Liver (tissue), 8 donors: ENCODE measurements at regions not wholly inside any gene's neighbourhood (a gene's known extent, or its start where the extent isn't known, plus 50 kb on each side); places are given as distances from the start of the nearest gene placed in this dataset.

Experiments used
- DNase-seq: peaks from one replicate; pipeline ENCODE4 v3.0.0-alpha.2; 2017; ENCODE audit warnings: low spot score
- H3K27ac ChIP-seq, 2 donors: one replicate each; pipeline ENCODE4 v1.7.0; 2013; ENCODE audit warnings: inconsistent platforms in 2 of 2, low read length in 2 of 2, control low read depth in 1 of 2, low read depth in 1 of 2, mild to moderate bottlenecking in 1 of 2
- H3K27me3 ChIP-seq, 4 donors: one replicate each; pipeline versions ENCODE4 v1.6.1 to v1.7.0; 2013; ENCODE audit warnings: low read length in 3 of 4, inconsistent platforms in 1 of 4, mild to moderate bottlenecking in 1 of 4, moderate library complexity in 1 of 4; ENCODE audit not compliant: control insufficient read depth in 4 of 4, insufficient read depth in 4 of 4
- H3K36me3 ChIP-seq, 4 donors: one replicate each; pipeline versions ENCODE4 v1.6.1 to v1.7.0; 2013; ENCODE audit warnings: low read length in 3 of 4, mild to moderate bottlenecking in 3 of 4, low read depth in 1 of 4, moderate library complexity in 1 of 4; ENCODE audit not compliant: control insufficient read depth in 4 of 4, insufficient read depth in 3 of 4
- H3K4me1 ChIP-seq, 4 donors: one replicate each; pipeline versions ENCODE4 v1.6.1 to v1.7.0; 2013; ENCODE audit warnings: low read length in 3 of 4, mild to moderate bottlenecking in 3 of 4, moderate library complexity in 1 of 4; ENCODE audit not compliant: control insufficient read depth in 4 of 4, insufficient read depth in 4 of 4
- H3K4me3 ChIP-seq, 3 donors: one replicate each; pipeline versions ENCODE4 v1.6.1 to v1.7.0; 2013; ENCODE audit warnings: low read length in 3 of 3, control low read depth in 1 of 3, low read depth in 1 of 3, mild to moderate bottlenecking in 1 of 3
- H3K9ac ChIP-seq, 2 donors: one replicate each; pipeline ENCODE4 v1.7.0; 2013; ENCODE audit warnings: low read length in 2 of 2, mild to moderate bottlenecking in 2 of 2, moderate library complexity in 2 of 2, control low read depth in 1 of 2, low read depth in 1 of 2
- H3K9me3 ChIP-seq, 4 donors: one replicate each; pipeline versions ENCODE4 v1.6.1 to v1.7.0; 2013; ENCODE audit warnings: low read length in 3 of 4; ENCODE audit not compliant: control insufficient read depth in 4 of 4
- EGR1 ChIP-seq, 2 donors: IDR thresholded peaks; 2 replicates each; pipeline ENCODE4 v1.6.1; 2016 to 2018; ENCODE audit warnings: antibody characterized with exemption in 2 of 2, low read depth in 2 of 2
- FOXA1 ChIP-seq: IDR thresholded peaks from 2 replicates; pipeline ENCODE4 v1.6.1; 2016; ENCODE audit warnings: antibody characterized with exemption
- FOXA2 ChIP-seq: IDR thresholded peaks from 2 replicates; pipeline ENCODE4 v1.6.1; 2016; ENCODE audit warnings: antibody characterized with exemption
- GABPA ChIP-seq, 2 donors: IDR thresholded peaks in 1 of 2; conservative IDR thresholded peaks in 1 of 2; 2 replicates each; pipeline ENCODE4 v1.6.1; 2016; ENCODE audit warnings: antibody characterized with exemption in 2 of 2, mild to moderate bottlenecking in 1 of 2, moderate library complexity in 1 of 2
- HNF4A ChIP-seq, 2 donors: conservative IDR thresholded peaks; 2 replicates each; pipeline ENCODE4 v1.6.1; 2016; ENCODE audit warnings: antibody characterized with exemption in 2 of 2, mild to moderate bottlenecking in 2 of 2
- NR2F2 ChIP-seq: IDR thresholded peaks from 2 replicates; pipeline ENCODE4 v1.6.1; 2016; ENCODE audit warnings: antibody characterized with exemption
- RAD21 ChIP-seq, 2 donors: IDR thresholded peaks; 2 replicates each; pipeline ENCODE4 v1.6.1; 2016; ENCODE audit warnings: antibody characterized with exemption in 2 of 2, mild to moderate bottlenecking in 2 of 2
- REST ChIP-seq: IDR thresholded peaks from 2 replicates; pipeline ENCODE4 v1.6.1; 2016; ENCODE audit warnings: antibody characterized with exemption, mild to moderate bottlenecking
- RXRA ChIP-seq, 2 donors: IDR thresholded peaks; 2 replicates each; pipeline ENCODE4 v1.6.1; 2017 to 2018; ENCODE audit warnings: antibody characterized with exemption in 2 of 2, mild to moderate bottlenecking in 1 of 2
- SP1 ChIP-seq: IDR thresholded peaks from 2 replicates; pipeline ENCODE4 v1.6.1; 2018; ENCODE audit warnings: antibody characterized with exemption, mild to moderate bottlenecking
- TAF1 ChIP-seq: conservative IDR thresholded peaks from 2 replicates; pipeline ENCODE4 v1.6.1; 2016; ENCODE audit warnings: antibody characterized with exemption, mild to moderate bottlenecking
- YY1 ChIP-seq: IDR thresholded peaks from 2 replicates; pipeline ENCODE4 v1.6.1; 2016; ENCODE audit warnings: antibody characterized with exemption, mild to moderate bottlenecking
- WGBS: extraction: QIAGEN DNeasy Blood & Tissue Kit; methylation state at CpG from one replicate; pipeline ENCODE4 v1.1.7; 2013; 5-methylcytosine and 5-hydroxymethylcytosine counted together
- TF ChIP-seq, protein P1 (sequence below): fragments of 150-350 bp; IDR thresholded peaks from 2 replicates; pipeline ENCODE4 v1.5.1; 2017; ENCODE audit warnings: improper control_type of control experiment, low read depth, low read length; ENCODE audit not compliant: missing input control
- TF ChIP-seq, protein P2 (sequence below): IDR thresholded peaks from 2 replicates; pipeline ENCODE4 v1.6.1; 2016; ENCODE audit warnings: antibody characterized with exemption
- donor health status: healthy.
- donor health status: healthy.
- donor health status: healthy.
- donor health status: healthy.
- donor health status: healthy.

GRCh38 chr5:3220638-3221288 is 374.9 kb upstream of the IRX1 start (continued):
- TF ChIP-seq, protein P1, sequence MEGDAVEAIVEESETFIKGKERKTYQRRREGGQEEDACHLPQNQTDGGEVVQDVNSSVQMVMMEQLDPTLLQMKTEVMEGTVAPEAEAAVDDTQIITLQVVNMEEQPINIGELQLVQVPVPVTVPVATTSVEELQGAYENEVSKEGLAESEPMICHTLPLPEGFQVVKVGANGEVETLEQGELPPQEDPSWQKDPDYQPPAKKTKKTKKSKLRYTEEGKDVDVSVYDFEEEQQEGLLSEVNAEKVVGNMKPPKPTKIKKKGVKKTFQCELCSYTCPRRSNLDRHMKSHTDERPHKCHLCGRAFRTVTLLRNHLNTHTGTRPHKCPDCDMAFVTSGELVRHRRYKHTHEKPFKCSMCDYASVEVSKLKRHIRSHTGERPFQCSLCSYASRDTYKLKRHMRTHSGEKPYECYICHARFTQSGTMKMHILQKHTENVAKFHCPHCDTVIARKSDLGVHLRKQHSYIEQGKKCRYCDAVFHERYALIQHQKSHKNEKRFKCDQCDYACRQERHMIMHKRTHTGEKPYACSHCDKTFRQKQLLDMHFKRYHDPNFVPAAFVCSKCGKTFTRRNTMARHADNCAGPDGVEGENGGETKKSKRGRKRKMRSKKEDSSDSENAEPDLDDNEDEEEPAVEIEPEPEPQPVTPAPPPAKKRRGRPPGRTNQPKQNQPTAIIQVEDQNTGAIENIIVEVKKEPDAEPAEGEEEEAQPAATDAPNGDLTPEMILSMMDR = no peak
- TF ChIP-seq EGR1 (IDR thresholded peaks at IDR 0.05; ENCODE audit: low read depth in 2 of 2) = no peak
- TF ChIP-seq FOXA2 = no peak
- no peak for TF ChIP-seq YY1
- no peak for TF ChIP-seq SP1
- TF ChIP-seq NR2F2 = no peak
- TF ChIP-seq RAD21 (IDR thresholded peaks at IDR 0.05) = no peak
- TF ChIP-seq RXRA (IDR thresholded peaks at IDR 0.05) = no peak
- TF ChIP-seq HNF4A (conservative IDR thresholded peaks at IDR 0.05) = no peak

DNA sequence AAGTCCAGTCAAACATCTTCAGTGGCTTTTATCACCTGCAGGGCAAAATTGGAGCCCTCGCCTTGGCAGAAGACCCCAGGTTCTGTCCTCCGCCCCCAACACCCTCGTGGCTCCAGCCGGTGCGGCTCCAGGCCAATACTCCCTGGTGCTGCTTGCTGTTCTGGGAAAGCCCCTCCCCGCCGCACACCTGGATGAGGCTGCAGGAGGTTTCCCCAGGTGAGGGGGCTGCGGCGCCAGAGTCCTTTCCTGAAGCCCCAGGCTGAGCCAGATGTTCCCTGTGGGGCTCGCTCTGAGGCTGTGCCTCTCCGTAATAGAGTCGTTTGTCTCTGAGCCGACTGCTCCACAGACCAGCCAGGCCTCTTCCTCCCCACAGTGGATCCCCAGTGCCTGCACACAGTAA is 375.4 kb upstream of the IRX1 start:
- Histone ChIP-seq H3K4me3 (no peak overlapping the region), H3K27ac (no peak overlapping the region), H3K36me3 (no peaks in the 10 kb centered on the region), H3K4me1 (no peaks in the 10 kb centered on the region), H3K27me3 (no peaks in the 10 kb centered on the region), H3K9ac (no peak overlapping the region), H3K9me3 (no peaks in the 10 kb centered on the region)
- no peak for DNase-seq
- WGBS = 84% methylated on average over 13 of the region's 13 CpGs
- TF ChIP-seq RAD21 (IDR thresholded peaks at IDR 0.05) (no peak), NR2F2 (no peak), FOXA2 (no peak), HNF4A (conservative IDR thresholded peaks at IDR 0.05) (no peak), FOXA1 (no peak), YY1 (no peak), TAF1 (no peak), EGR1 (IDR thresholded peaks at IDR 0.05; ENCODE audit: low read depth in 2 of 2) (no peak), REST (no peak), GABPA (IDR thresholded peaks at IDR 0.05 in 1 of 2, conservative IDR thresholded peaks at IDR 0.05 in 1 of 2) (no peak)
- TF ChIP-seq, protein P2, sequence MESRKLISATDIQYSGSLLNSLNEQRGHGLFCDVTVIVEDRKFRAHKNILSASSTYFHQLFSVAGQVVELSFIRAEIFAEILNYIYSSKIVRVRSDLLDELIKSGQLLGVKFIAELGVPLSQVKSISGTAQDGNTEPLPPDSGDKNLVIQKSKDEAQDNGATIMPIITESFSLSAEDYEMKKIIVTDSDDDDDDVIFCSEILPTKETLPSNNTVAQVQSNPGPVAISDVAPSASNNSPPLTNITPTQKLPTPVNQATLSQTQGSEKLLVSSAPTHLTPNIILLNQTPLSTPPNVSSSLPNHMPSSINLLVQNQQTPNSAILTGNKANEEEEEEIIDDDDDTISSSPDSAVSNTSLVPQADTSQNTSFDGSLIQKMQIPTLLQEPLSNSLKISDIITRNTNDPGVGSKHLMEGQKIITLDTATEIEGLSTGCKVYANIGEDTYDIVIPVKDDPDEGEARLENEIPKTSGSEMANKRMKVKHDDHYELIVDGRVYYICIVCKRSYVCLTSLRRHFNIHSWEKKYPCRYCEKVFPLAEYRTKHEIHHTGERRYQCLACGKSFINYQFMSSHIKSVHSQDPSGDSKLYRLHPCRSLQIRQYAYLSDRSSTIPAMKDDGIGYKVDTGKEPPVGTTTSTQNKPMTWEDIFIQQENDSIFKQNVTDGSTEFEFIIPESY = no peak
